ENCODE measurements at regions not wholly inside any gene's neighbourhood (a gene's known extent, or its start where the extent isn't known, plus 50 kb on each side); places are given as distances from the start of the nearest gene placed in this dataset.
A peak's percentile ranks its signal among the peaks of the same experiment; 100 is the strongest.
"Not testable (repeated sequence)": the region's sequence is repeated elsewhere in the genome, so short reads cannot be mapped to it uniquely, and the experiment has no call there.

DNA sequence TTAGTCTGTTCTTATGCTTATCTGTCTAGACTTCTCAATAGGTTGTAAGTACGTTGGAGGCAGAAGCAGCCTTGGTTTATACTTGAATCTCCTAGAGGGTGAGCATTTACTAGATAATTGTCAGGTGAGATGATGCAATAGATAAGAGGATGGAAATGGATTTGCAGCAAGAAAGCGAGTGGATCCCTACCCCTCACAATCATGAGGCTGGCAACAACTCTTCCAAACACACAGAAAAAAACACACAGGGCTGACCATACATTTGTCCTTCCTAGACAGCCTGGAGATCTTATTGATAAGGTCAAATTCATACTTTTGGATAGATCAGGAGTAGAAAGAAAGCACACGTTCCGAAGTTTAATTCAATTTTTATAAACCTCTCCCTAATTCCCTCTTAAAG is 481.4 kb upstream of the CAMK1G start:
- no peak for DNase-seq

DNA sequence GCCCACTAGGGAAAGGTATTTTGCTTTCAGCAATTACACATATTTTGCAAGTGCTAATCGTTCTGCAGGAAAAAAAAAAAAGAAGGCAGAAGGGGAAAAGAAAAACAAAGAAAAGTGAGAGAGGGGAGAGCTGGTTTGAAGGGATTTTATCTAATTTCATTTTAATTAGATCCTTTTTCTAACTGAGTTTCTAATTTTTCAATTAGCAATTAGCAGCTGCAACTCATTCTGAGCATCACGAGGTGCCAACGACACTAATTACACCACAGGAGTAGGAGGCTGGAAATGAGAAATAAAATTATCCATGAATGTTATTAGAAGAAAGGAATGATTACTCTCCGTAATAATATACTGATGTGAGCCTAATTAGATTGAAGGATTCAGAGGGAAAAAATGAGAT is 481.0 kb upstream of the CAMK1G start:
- no peak for DNase-seq

GRCh38 chr1:209103092-209103491 is 480.4 kb upstream of the CAMK1G start:
- no peak for DNase-seq

GRCh38 chr1:209104646-209105045 is 478.9 kb upstream of the CAMK1G start:
- no peak for DNase-seq

- DNase-seq: no peak
Measured at GRCh38 chr1:209105701-209106100, 477.8 kb upstream of the CAMK1G start.

- peak in 30 of 56 donors; percentile 2 to 57 (median 16) for DNase-seq
Measured at GRCh38 chr1:209106237-209106741, 477.2 kb upstream of the CAMK1G start.

DNA sequence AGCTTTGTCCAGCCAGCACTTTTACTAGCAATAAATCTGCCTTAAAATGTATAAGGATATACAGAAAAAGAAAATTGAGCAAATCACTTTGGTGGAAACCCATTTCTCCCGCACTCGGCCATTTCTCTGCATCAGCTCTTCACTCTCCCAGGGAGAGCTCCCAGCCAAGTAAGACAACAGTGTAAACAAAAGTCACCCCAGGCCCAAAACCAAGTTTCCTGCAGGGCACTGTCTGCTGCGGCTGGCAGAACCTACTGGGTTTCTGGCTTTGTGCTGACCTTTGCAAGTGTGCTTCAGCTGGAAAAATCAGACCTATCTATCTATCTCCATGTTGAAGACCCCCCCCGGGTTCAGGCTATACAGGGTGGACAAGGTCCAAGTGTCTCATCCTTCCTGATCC is 476.7 kb upstream of the CAMK1G start:
- no peak for DNase-seq

- no peak for DNase-seq
Measured at GRCh38 chr1:209107535-209107934, 476.0 kb upstream of the CAMK1G start.

DNA sequence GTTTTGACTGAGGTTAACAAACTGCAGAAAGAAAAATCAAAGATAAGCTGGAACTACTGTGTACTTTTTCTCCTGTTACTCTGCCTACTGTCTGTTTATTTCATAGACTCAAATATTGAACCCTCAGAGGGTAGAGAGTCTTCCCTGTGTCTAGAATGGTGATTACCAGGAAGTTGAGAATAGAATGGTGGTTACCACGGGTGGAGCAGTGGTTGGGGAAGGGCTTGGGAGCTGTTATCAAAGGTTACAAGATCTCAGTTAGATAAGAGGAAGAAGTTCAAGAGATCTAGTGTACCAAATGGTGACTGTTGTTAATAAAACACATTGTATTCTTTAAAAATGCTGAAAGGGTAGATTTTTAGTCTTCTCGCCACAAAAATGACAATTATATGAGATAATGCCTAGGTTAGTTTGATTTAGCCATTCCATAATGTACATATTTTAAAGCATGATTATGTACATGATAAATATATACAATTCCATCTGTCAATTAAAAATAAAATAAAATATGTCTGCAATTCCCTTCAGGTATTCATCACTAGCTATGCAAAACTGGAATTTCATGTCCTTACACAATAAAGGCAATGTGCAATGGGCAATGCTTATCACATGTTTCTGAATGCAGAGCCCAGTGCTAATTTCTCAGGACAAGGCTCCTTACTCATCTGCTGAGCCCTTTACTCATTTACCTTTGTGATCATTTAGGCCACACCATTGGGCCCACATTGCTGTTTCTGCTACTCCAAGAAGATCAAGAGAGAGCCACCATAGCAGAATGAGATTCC is 474.3 kb upstream of the CAMK1G start:
- DNase-seq: no peak

GRCh38 chr1:209113521-209113920 is 470.0 kb upstream of the CAMK1G start:
- DNase-seq: no peak

GRCh38 chr1:209116705-209117104 is 466.8 kb upstream of the CAMK1G start:
- no peak for DNase-seq

DNA sequence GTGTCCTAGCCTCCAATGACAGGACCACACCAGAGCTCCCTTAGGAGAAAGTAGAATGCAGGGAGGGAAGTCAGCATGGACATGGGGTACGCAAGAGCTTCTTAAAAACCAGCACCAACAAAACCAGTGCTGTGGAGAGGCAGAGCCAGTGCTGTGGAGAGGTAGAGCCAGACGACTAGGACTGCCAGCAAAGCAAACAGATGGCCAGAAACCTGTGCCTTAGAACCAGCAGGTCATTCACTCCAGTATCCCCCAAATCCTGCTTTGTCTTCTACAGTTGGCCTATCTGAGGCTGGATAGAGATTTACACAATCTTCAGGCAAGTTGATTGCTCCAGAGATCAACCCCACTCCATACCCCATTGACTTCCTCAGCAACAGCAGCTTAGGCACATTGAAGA is 459.9 kb upstream of the CAMK1G start:
- no peak for DNase-seq

DNA sequence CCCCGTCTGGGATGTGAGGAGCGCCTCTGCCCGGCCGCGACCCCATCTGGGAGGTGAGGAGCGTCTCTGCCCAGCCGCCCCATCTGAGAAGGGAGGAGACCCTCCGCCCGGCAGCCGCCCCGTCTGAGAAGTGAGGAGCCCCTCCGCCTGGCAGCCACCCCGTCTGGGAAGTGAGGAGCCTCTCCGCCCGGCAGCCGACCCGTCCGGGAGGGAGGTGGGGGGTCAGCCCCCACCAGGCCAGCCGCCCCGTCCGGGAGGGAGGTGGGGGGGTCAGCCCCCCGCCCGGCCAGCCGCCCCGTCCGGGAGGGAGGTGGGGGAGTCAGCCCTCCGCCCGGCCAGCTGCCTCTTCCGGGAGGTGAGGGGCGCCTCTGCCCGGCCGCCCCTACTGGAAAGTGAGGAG is 454.4 kb upstream of the CAMK1G start:
- not testable (repeated sequence) for DNase-seq

GRCh38 chr1:209130886-209131285 is 452.6 kb upstream of the CAMK1G start:
- no peak for DNase-seq

- DNase-seq: no peak
Measured at GRCh38 chr1:209132736-209133467, 450.6 kb upstream of the CAMK1G start.

- no peak for DNase-seq
Measured at GRCh38 chr1:209134001-209134400, 449.5 kb upstream of the CAMK1G start.

DNA sequence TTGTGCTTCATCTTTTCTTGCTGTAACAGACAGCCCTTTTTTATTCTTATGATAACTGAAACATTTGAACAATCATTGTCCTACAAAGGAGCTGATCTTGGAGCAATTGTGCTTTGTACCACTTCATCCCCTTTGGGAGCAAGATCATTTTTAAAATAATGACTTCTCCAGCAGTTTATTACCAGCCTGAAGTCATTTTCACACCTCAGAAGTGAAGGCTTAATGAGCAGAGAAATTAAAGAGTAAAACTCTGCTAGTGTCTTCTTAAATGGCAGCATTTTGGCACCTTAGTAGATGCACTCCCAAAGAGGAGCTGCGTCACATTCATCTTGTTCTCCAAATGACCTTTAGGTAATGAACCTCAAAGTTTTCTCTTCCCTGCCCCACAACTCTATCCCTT is 439.6 kb upstream of the CAMK1G start:
- DNase-seq: no peak

GRCh38 chr1:209150114-209150513 is 433.4 kb upstream of the CAMK1G start:
- DNase-seq: no peak

DNA sequence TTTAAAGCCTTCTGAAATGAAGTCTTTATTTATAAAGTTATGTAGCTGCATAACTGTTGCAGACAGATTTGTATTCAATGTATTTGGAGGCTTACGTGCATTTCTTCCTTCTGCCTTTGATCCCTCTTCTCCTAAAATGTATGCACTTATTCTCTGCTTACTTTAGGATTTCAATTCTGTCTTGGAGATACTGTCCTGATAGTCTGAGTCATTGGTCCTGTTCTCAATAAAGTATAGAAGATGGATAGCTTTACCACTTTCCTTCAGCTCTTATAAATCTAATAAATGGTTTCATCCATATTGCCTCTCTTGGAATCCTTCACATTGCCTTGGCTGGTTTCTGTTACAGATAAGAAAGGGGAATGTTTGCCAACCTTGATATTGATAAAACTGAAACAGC is 430.1 kb upstream of the CAMK1G start:
- DNase-seq: no peak

DNA sequence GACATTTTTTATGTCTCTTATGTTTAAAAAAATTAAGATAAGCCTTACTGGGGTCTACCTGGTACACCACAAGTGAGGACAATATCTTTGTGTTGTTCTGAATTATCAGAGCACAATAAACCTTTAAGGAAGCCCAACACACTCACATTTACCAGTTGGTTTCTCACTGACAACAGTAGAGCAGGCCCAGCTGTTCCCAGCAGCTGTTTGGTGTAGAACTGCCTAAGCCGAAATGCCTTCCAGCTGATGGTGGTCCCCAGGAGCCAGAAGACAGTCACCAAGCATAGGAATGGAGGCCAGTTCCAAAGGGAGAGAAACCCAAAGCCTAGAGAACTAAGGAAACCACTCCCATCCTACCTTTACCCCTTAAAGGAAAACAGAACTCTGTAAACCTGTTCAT is 428.6 kb upstream of the CAMK1G start:
- DNase-seq: no peak

DNA sequence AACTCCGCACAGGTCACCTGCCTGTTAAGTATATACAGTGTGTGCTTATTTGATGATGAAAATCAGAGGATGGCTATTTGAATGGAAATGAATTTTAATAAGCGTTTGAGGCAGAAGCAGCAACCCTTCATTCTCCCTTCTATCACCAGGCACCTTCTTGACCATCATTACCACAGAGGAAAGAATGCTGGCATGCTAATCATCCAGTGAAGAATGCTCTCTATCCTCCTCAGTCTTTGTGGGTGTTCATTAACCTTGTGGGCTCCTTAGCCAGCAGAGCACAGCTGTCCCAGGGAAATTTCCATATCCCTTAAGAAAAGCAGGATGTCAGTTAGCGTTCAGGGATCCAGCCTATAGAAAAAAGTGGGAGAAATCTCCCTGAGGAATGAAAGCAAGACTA is 428.0 kb upstream of the CAMK1G start:
- no peak for DNase-seq

DNA sequence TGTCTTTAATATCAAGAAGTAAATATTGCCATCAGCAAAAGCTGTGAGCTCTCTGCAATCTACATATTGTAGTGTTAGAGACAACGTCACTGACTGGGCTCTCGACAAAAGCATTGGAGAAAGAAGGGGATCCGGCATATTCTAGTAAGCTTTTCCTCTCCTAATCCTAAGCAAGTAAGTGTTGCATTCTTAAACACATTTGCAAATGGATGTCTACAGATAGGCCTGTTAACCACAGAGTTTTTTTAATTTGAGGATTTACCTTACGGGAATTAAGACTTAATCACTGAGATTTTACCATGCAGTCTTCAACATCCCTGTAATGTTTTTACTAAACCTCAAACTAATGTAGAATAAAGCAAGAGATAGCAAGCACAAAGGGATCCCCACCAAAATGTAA is 426.5 kb upstream of the CAMK1G start:
- DNase-seq: no peak

All from amygdala (tissue), 56 donors.